Colonic mucosa (tissue), 4 donors: ENCODE measurements at regions not wholly inside any gene's neighbourhood (a gene's known extent, or its start where the extent isn't known, plus 50 kb on each side); places are given as distances from the start of the nearest gene placed in this dataset.
A peak's percentile ranks its signal among the peaks of the same experiment; 100 is the strongest.

Experiments used
- DNase-seq: peaks from one replicate; pipeline ENCODE4 v3.0.0-alpha.2; 2020
- H3K27ac ChIP-seq: fragments of 200-600 bp; one replicate; pipeline ENCODE4 v1.8.0; 2021
- H3K27me3 ChIP-seq: fragments of 200-600 bp; one replicate; pipeline ENCODE4 v1.8.0; 2021
- H3K36me3 ChIP-seq: fragments of 200-600 bp; one replicate; pipeline ENCODE4 v1.8.0; 2021
- H3K4me1 ChIP-seq: fragments of 200-600 bp; one replicate; pipeline ENCODE4 v1.8.0; 2021; ENCODE audit warnings: mild to moderate bottlenecking
- H3K4me3 ChIP-seq: fragments of 200-600 bp; one replicate; pipeline ENCODE4 v1.8.0; 2021
- H3K9ac ChIP-seq, 2 donors: one replicate each; pipeline ENCODE4 v1.7.0; 2013; ENCODE audit warnings: control low read depth in 2 of 2, low read depth in 2 of 2, low read length in 2 of 2
- H3K9me3 ChIP-seq: fragments of 200-600 bp; one replicate; pipeline ENCODE4 v1.8.0; 2021
- CTCF ChIP-seq: fragments of 200-600 bp; IDR thresholded peaks from one replicate; pipeline ENCODE4 v1.8.0; 2022; ENCODE audit warnings: antibody characterized with exemption, mild to moderate bottlenecking
- intact Hi-C: fragments of 100-400 bp; cut with DNase I; formaldehyde crosslinking; loops from one replicate; pipeline ENCODE4 v1.14.1; 2022
- donor health status: healthy.
- donor health status: DM: no; HTN: no; CAD: no.
- donor health status: DM: no; HTN: no; CAD: no.

GRCh38 chr3:86249833-86250232, 741.1 kb downstream of the VGLL3 start:
- H3K36me3 ChIP-seq: no peaks in the 10 kb centered on the region
- no peak overlapping the region for H3K9ac ChIP-seq
- H3K4me1 ChIP-seq: no peaks in the 10 kb centered on the region
- DNase-seq: no peak
- H3K4me3 ChIP-seq: no peak overlapping the region
- H3K27me3 ChIP-seq: no peaks in the 10 kb centered on the region
- TF ChIP-seq CTCF: no peak
- H3K27ac ChIP-seq: no peak overlapping the region
- no peaks in the 10 kb centered on the region for H3K9me3 ChIP-seq
- intact Hi-C loops: loop anchor here (5.0 kb wide), 1 partner anchor 428 kb away; no protein-coding TSS in a partner anchor

DNA sequence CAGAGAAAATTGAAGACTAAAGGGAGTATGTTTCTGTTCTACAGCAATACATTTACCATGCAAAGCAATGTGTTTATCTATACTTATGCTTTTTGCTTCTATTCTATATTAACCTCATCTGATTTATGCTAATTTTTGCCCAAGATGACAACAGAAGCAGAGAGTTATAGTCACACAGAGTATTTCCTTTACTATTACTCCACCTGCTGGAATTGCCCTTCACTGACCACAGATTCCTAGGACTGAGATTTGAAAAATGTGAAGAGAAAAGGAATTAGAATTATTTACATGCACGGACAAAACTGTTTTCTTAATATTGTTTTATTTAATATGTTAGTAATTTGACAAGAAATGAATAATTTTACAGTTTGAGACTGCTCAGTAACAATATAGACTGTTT, 745.6 kb downstream of the VGLL3 start:
- H3K4me3 ChIP-seq: no peak overlapping the region
- H3K4me1 ChIP-seq: no peaks in the 10 kb centered on the region
- peak; percentile 30 for TF ChIP-seq CTCF

DNA sequence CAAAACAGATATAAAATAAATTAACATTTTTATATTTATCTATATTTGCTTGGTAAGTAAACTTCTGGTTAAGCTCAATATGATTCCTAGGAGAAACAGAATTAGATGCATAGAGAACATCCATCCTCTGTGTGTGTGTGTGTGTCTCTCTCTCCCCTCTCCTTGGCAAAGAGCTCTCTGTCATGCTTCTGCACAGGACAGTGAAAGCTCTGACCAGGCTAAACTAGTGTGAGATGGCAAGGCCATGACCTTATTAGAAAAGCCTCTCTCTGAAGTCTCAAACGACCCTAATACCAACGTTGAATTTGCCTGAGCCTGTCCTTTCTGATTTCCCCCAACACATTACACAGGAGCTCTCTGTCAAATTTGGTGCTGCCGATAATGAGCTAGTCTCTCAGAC, 746.0 kb downstream of the VGLL3 start:
- no peaks in the 10 kb centered on the region for H3K4me1 ChIP-seq
- H3K4me3 ChIP-seq: no peak overlapping the region
- no peak for TF ChIP-seq CTCF
- no peaks in the 10 kb centered on the region for H3K27me3 ChIP-seq
- intact Hi-C loops: loop anchor here (5.0 kb wide), 1 partner anchor 423 kb away; no protein-coding TSS in a partner anchor
- H3K9ac ChIP-seq: no peak overlapping the region
- H3K27ac ChIP-seq: no peak overlapping the region
- DNase-seq: no peak
- H3K9me3 ChIP-seq: no peaks in the 10 kb centered on the region
- no peaks in the 10 kb centered on the region for H3K36me3 ChIP-seq

More for the DNA sequence above, 745.6 kb downstream of the VGLL3 start:
- no peak for DNase-seq
- intact Hi-C loops: loop anchor here (5.0 kb wide), 1 partner anchor 423 kb away; no protein-coding TSS in a partner anchor
- H3K27me3 ChIP-seq: no peaks in the 10 kb centered on the region
- no peak overlapping the region for H3K9ac ChIP-seq
- H3K27ac ChIP-seq: no peak overlapping the region
- H3K9me3 ChIP-seq: no peaks in the 10 kb centered on the region
- no peaks in the 10 kb centered on the region for H3K36me3 ChIP-seq

- Histone ChIP-seq H3K4me1 (no peaks in the 10 kb centered on the region), H3K9ac (no peak overlapping the region), H3K27ac (no peak overlapping the region), H3K36me3 (no peaks in the 10 kb centered on the region), H3K4me3 (no peak overlapping the region), H3K9me3 (no peaks in the 10 kb centered on the region), H3K27me3 (no peaks in the 10 kb centered on the region)
- TF ChIP-seq CTCF: no peak
- intact Hi-C loops: no loop called here
- no peak for DNase-seq
Observed at GRCh38 chr3:86239946-86240345, 751.0 kb downstream of the VGLL3 start.

- Histone ChIP-seq H3K9me3 (no peaks in the 10 kb centered on the region), H3K9ac (no peak overlapping the region), H3K36me3 (no peaks in the 10 kb centered on the region), H3K27ac (no peak overlapping the region), H3K4me1 (no peaks in the 10 kb centered on the region), H3K27me3 (no peaks in the 10 kb centered on the region), H3K4me3 (no peak overlapping the region)
- TF ChIP-seq CTCF: no peak
- DNase-seq: no peak
- intact Hi-C loops: no loop called here
Observed at GRCh38 chr3:86234506-86235254, 756.3 kb downstream of the VGLL3 start.
